GM21619 (cell line): ENCODE measurements at regions not wholly inside any gene's neighbourhood (a gene's known extent, or its start where the extent isn't known, plus 50 kb on each side); places are given as distances from the start of the nearest gene placed in this dataset.
"Not testable (repeated sequence)": the region's sequence is repeated elsewhere in the genome, so short reads cannot be mapped to it uniquely, and the experiment has no call there.

Source experiments
- ATAC-seq: cut with Tn5 transposase; IDR thresholded peaks from one replicate; pipeline ENCODE4 v1.9.1; 2021; ENCODE audit not compliant: unreplicated experiment

DNA sequence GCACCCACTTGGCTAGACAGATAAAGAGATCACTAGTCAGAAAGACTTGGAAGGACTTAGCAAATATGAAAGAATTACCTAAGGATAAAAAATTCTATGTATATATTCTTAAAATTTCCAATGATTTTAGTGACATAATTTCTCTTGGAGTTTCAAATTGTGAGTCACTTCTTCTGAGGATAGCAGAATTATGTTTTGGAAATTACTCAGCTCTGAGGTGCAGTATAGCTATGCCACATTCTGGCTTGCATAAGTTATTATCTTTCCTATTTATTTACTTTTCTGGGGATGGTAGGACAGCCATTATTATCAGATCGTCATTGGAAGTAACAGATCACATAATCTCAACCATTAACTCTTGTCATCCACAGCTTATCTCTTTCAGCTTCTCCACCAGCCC is 853.5 kb downstream of the TRIML1 start:
- ATAC-seq: no peak

- ATAC-seq: no peak
These were observed 854.6 kb downstream of the TRIML1 start for GRCh38 chr4:188993871-188994270.

DNA sequence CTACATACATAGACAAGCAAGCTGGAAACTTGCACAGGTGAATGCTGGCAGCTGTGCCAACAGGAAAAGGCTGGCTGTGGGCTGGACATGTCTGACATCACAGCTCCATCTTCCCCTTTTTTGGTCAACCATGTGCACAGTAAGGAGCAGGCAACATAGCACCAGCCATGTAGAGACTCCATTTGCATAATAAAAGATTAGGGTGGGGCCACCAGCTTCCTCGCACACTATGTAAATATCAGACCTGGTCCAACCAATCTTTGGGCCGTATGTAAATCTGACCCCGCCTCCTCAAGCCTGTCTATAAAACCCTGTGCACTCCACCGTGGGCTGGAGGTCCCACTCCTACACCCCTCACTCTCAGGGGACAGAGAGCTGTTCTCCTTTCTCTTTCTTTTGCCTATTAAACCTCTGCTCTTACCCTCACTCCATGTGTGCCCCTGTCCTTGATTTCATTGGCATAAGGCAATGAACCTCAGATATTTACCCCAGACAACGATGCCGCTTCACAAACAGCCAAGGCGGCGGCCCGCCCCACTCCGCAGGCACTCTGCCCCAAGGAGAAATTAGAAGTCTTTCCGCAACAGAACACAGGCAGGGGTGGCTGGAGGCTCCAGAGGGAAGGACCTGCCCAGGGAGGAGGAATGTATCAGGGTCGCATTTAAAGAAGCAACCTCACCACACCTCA is 862.2 kb downstream of the TRIML1 start:
- ATAC-seq: no peak

DNA sequence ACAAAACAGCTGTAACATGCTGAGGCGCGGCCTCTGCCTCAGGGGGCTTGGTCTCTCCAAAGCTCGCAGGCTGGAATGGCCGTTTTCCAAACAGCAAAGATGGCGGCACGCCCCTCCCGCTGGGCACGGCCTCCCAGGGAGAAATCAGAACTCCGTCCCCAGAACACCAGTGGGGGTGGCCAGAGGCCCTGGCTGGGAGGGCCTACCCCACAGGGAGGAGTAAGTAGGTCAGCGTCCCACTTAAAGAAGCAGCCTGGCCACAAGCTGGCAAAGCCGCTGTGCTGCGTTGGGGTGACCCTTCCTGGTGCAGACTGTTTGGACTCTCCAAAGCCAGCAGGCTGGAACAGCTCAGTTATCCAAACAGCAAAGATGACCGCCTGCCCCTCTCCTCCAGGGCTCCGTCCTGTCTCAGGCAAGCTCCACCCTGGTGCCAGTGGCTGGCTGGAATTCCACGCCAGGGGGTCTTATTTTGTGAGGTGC is 862.8 kb downstream of the TRIML1 start:
- ATAC-seq: no peak

- no peak for ATAC-seq
These were observed 863.2 kb downstream of the TRIML1 start for GRCh38 chr4:189002475-189002874.

DNA sequence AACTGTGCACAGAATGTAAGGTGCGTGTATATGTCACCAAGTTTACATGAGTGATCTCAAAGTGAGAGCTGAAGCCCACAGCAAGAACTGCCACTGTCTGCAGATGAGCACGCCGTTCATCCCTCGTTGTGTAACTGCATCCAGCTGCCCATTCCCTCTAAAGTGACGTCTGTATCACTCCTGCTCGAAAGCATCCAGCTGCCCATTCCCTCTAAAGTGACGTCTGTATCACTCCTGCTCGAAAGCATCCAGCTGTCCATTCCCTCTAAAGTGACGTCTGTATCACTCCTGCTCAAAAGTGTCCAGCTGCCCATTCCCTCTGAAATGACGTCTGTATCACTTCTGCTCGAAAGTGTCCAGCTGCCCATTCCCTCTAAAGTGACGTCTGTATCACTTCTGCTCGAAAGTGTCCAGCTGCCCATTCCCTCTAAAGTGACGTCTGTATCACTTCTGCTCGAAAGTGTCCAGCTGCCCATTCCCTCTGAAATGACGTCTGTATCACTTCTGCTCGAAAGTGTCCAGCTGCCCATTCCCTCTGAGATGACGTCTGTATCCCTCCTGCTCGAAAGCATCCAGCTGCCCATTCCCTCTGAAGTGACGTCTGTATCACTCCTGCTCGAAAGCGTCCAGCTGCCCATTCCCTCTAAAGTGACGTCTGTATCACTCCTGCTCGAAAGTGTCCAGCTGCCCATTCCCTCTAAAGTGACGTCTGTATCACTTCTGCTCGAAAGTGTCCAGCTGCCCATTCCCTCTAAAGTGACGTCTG is 871.4 kb downstream of the TRIML1 start:
- ATAC-seq: not testable (repeated sequence)

GRCh38 chr4:189021831-189022230 is 882.6 kb downstream of the TRIML1 start:
- ATAC-seq: no peak

DNA sequence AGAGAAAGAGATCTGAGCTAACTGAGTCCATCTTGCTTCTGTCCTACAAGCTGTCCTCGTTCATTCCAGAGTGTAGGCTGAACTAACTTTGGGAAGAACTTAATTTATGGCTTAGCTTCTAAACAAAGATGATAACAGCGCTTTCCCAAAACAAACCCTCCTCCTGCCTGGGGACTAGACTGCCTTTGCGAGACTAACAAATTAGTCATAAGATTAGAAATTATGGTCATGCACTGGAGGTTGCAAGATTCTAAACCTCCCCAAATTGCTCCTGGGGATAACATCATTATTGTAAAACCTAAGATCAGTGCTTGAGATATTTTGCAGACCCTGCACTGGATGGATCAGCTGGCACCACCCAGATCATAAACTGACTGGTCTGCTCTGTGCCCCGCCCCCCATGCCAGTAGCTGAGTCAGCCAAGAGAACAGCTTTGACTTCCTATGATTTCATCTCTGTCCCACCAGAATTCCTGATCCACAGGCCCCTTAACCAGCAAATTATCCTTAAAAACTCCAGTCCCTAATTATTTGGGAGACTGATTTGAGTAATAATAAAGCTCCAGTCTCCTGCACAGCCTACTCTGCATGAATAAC is 883.3 kb downstream of the TRIML1 start:
- no peak for ATAC-seq

- no peak for ATAC-seq
These were observed 890.8 kb downstream of the TRIML1 start for GRCh38 chr4:189029976-189030504.

GRCh38 chr4:189032606-189033338 is 893.5 kb downstream of the TRIML1 start:
- no peak for ATAC-seq

- ATAC-seq: no peak
These were observed 894.6 kb downstream of the TRIML1 start for GRCh38 chr4:189033801-189034347.

GRCh38 chr4:189035091-189035490 is 895.9 kb downstream of the TRIML1 start:
- ATAC-seq: no peak

DNA sequence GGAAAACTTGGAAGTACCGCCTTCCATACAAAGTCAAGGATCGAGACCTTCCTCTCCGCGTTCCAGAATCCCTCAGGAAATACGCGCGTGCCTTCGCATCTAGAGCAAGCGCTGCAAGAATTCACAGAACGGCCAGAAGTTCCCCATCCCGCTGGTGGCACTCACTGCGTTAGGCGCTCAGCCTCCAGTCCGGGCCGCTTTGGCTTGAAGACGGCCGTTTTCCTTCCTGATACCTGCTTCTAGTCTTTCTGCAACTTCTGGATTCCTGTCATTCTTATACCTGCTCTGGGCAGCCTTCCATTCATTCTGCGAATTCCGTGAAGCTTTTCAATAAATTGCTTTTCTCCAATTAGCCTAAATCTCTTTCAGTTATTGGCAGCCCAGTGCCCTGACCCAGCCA is 896.4 kb downstream of the TRIML1 start:
- ATAC-seq: no peak

DNA sequence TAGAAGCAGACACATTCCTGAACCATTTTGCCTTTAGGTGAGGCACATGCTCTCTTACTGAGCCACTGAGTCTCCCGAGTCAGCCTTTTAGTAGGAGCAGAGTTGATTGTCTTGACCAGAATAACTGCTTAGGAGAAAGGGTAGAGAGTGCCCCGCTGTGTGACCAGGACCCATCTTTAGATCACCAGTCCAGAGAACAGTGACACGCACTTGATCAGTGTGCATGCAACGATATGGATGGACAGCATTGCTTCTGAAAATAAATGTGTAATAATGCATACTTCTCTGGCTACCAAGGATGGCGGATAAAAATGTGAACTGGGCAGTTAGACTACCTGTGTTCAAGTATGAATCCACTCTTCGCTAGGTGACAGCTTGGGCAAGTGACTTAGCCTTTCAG is 897.7 kb downstream of the TRIML1 start:
- ATAC-seq: no peak

GRCh38 chr4:189046642-189047041 is 894.0 kb upstream of the FRG1 start:
- ATAC-seq: no peak

GRCh38 chr4:189048119-189048518 is 892.6 kb upstream of the FRG1 start:
- no peak for ATAC-seq

DNA sequence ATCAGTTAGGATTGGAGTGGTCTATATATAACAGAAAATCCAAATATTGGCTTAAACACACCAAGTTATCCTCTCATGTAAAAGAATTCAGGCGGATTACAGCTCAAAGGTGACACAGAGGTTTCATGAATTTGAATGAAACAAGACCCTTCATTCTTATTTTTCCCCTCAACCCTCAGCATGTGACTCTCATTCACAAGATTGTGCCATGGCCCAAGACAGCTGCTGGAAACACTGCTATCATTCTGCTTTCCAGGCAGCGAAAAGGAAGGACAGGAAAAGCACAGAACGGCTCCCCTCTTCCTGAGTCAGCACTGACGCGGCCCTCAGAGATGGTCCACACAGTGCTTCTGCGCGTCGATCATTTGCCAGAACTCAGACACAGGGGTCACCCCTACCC is 891.0 kb upstream of the FRG1 start:
- ATAC-seq: no peak

DNA sequence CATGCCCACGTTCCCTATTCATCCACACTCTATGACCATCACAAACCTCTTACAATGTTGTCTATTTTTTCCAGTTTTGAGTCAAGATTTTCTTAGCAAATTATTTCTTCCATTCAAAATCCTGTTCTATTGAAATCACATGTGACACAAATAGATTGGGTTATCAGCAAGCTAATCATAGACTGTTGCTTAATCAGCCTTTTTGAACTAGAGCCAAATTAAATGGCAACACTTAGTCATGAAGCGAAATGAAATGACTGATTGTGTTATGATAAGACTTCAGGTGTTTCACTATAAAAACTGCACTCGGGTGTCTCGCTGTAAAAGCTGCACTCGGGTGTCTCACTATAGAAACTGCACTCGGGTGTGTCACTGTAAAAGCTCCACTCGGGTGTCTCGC is 890.0 kb upstream of the FRG1 start:
- no peak for ATAC-seq

DNA sequence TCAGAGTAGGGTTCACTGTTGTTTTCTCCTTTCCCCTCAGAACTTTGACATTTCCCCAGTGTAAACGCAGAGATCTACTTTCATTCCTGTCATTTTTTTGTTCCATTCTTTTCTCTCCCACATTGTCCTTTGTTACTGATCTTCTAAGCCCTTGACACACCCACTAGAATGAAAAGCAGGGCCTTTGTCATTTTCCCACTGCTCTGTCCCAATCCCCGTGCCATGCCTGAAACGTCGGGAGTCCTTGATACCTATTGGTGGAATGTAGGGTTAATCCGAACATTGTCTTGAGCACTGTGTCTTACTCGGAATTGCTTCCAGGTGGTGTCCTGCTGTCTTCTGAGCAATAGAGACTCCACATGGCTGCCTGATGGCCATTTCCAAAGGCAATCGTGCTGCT is 887.1 kb upstream of the FRG1 start:
- ATAC-seq: no peak

DNA sequence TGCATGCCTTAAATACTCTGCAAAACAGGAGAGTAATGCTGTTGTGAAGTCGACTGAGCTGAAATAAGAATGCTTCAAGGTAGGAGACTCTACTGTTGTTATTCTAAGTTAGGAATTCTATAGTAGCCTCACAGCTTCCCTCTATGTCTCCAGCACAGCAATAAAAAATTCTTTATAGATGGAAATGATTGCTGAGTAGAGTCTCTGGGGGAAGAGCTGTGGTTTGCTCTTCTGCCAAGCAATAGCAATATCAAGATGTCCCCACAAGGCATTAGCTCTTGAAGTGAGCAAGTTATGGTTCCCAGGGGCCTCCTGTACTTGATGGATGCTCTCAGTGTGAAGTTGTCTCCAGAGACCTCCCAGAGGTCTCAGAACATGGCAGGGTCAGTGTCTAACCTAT is 880.6 kb upstream of the FRG1 start:
- no peak for ATAC-seq
